NT2/D1 (cell line): ENCODE measurements at regions not wholly inside any gene's neighbourhood (a gene's known extent, or its start where the extent isn't known, plus 50 kb on each side); places are given as distances from the start of the nearest gene placed in this dataset.

Experiments used
- SUZ12 ChIP-seq: IDR thresholded peaks from 2 replicates; pipeline ENCODE4 v1.6.1; 2011; ENCODE audit not compliant: insufficient read length, insufficient read depth; ENCODE audit errors: extremely low read depth
- ZNF274 ChIP-seq: IDR thresholded peaks from 2 replicates; pipeline ENCODE4 v1.6.1; 2011; ENCODE audit warnings: mild to moderate bottlenecking, low read depth, low read length

- TF ChIP-seq ZNF274 (no peak), SUZ12 (no peak)
These were observed 267.2 kb downstream of the MFSD1 start, which contains the start of gene IQCJ for GRCh38 chr3:159069091-159069490.
